ENCODE measurements at regions not wholly inside any gene's neighbourhood (a gene's known extent, or its start where the extent isn't known, plus 50 kb on each side); places are given as distances from the start of the nearest gene placed in this dataset.

- no peak for DNase-seq (ENCODE audit: low read depth in 4 of 4, low spot score in 3 of 4)
Measured at GRCh38 chr14:61111731-61112130, 130.7 kb downstream of the SLC38A6 start.

DNA sequence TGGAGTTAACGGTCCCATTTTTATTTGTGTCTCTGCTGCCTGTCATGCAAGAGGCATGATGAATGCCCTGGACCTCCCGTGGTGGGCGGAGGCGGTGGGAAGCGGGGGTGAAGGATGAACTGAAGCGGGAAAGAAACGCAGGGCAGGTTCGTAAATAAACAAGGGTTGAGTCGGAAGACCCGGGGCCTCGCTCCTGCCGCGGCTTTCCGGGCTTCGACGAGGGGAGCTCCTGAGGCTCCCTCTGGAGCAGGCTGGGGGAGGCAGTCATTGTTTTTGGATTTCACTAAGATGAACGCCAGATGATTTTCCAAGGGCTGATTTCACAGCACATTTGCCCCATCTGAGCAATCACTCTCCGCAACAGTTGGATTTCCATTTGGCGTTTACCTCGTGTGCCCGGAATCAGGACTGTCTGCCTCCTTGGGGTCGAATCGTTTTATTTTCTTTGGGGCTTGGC, 130.2 kb downstream of the SLC38A6 start:
- DNase-seq (ENCODE audit: low read depth in 4 of 4, low spot score in 3 of 4), result no peak

- no peak for DNase-seq (ENCODE audit: low read depth in 4 of 4, low spot score in 3 of 4)
Measured at GRCh38 chr14:61110316-61111082, 129.5 kb downstream of the SLC38A6 start.

DNA sequence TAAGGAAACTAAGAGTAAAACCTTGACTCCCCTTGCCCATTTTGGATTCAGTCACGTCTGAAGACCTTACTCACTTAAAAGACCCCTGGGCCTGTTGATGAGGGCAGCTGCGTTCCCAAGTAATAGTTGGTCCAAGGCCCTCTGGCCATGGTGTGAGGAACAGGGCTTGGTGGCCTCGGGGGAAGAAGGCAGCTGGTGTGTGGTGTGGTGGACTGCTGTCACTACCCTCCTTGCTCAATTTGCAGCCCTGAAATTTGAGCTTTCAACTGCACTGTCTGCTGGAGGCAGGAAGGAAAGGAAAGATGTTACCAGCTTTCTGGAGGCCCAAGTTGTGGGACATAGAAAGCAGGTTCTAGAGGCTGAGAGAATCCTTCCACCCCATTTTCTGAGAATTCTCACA, 128.2 kb downstream of the SLC38A6 start:
- DNase-seq (ENCODE audit: low read depth in 4 of 4, low spot score in 3 of 4), result no peak

DNA sequence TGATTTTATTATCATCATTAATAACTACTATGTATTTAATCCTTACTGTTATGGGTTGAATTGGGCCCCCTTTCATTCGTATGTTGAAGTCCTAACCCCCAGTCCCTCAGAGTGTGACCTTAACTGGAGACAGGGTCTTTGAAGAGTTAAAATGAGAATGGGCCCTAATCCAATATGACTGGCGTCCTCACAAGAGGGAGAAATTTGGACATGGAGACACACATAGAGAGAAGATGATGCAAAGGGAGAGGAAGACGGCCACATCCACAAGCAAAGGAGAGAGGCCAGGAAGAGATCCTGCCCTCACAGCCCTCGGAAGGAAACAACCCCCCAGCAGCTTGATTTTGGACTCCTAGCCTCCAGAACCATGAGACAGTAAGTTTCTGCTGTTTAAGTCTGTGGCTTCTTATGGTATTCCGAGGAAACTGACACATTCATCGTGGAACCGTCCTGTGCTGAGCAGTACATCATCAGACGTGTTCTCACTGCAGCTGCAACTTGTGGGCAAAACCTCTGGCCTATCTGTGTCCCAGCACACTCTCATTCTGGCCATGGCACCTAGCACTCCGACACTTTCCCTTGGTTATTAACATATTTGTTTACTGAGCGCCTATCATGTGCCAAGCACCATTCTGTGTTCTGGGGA, 127.6 kb downstream of the SLC38A6 start:
- no peak for DNase-seq (ENCODE audit: low read depth in 4 of 4, low spot score in 3 of 4)

DNA sequence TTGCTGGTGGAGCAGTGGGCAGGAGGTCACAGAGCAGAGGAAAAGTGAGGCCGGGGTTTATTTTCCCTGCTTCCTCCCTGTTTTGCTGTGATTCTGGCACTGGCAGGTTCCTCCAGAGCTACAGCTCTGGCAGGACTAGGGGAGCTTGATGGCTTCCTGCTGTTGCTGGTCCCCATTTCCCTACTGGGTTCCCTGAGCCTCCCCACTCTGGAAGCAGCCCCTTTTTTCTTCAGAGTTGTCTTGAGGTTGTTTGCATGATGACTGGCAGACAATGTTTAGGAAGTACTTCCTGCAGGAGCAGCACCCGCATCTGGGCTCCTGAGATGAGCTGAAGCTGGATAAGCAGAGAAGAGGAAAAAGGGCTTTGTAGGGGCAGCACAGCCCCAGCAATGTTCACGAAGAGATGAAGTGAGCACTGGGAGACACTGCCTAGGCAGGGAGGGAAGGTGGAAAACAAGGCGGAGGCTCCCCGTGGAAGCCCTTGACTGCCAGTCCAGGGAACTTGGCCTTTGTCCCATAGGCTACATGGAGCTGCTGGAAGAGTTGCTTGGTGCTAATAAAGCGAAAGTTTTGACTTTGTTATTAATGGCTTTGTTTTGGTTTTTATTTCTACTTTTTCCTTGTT, 126.9 kb downstream of the SLC38A6 start:
- DNase-seq (ENCODE audit: low read depth in 4 of 4, low spot score in 3 of 4), result no peak

DNA sequence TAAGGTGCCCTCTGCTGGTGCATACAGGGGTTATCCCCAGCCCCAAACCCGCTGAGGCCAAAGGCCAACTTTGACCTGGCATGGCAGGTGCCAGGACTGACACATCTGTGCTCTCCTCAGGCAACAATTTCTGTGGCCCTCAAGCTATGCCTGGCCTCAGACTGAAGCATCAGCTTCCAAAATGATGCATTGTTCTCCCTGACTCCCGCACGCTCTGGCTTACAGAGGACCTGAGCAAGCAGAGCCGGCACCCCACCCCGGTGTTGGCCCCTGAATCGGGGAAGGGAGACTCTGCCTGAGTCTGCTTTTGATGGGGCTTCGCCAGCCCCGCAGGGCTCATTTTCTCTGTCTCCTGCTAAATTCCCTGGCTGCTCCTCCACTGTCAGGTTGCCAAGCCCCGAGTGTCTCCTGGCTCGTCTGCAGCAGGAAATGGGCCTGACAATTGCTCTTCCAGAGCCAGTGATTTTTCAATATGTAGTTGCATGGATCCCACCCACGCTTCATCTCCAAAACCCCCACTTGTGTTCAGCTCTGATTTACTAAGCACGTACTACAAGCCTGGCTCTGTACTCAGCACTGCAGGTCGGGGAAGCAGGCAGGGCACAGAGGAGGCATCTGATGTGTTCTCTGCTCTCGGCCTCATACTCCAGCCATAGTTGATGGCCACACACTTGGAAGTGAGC, 126.1 kb downstream of the SLC38A6 start:
- DNase-seq (ENCODE audit: low read depth in 4 of 4, low spot score in 3 of 4), result no peak

DNA sequence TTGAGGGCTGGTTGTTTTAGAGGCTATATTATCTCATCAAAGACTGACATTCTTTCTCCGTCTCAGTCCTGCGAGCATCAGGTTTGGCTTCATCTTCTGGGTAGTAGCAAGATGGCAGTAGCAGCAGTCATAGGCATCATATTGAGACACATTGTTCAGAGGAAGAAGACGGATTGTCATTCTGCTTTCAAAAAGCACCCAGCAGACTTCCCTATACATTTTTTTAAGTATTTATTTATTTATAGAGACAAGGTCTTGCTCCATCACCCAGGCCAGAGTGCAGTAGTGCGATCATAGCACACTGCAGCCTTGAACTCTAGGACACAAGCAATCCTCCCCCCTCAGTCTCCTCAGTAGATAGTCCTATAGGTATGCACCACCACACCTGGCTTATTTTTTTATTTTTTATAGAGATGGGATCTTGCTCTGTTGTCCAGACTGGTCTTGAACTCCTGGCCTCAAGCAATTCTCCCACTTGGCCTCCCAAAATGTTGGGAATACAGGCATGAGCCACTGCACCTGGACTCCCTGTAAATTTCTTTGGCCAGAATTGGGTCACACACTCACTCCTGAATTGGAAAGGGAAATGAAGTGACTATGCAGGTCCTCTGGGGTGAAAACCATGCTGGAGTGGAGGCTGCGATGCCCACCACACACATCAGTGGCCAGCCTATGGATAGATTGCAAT, 125.4 kb downstream of the SLC38A6 start:
- no peak for DNase-seq (ENCODE audit: low read depth in 4 of 4, low spot score in 3 of 4)

GRCh38 chr14:61104358-61104757, 123.3 kb downstream of the SLC38A6 start:
- DNase-seq (ENCODE audit: low read depth in 4 of 4, low spot score in 3 of 4), result no peak

GRCh38 chr14:61103541-61104339, 122.7 kb downstream of the SLC38A6 start:
- no peak for DNase-seq (ENCODE audit: low read depth in 4 of 4, low spot score in 3 of 4)

DNA sequence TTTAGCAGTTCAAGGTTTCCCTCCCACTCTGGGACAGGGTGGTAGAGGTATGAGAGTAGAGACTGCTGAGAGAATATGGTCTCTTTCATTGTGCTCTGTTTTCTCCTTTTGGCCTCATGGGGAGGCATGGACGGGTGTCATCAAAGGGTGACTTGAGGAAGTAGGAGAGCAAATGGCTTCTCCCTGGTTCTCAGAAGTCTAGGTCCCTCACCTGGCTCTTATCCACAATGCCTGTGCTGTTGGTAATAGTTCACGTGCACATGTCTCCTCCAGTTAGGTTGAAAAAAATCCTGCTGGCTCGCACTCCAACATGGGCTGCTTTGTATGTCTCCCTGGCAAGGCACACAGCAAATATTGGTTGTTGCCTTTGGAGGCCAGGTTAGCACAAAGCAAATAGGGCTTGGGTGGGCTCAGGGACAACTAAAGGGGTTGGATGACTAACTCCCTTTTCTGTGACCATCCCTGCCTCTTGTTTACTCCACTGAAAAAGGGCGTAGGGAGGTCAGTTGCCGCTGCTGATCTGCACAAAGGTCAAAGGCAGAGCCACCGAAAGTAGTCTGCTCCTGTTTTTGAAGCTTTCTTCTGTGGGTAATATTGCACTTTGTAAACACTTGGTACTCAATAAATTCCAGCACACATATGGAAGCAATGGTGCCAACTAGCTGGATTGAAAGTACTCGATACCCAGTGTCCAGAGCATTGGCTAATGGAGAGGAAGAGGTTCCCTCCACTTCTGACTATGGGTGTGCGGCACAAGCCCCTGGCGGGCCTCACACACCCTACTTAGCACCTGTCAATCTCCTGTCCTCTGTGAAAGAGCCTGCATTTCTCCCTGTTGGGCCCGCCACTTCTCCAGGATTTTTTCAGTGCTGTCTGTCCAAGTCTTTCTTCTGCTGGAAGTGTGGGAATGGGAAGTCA, 121.8 kb downstream of the SLC38A6 start:
- no peak for DNase-seq (ENCODE audit: low read depth in 4 of 4, low spot score in 3 of 4)

Data from left renal pelvis (tissue), 4 donors.